ENCODE measurements at regions not wholly inside any gene's neighbourhood (a gene's known extent, or its start where the extent isn't known, plus 50 kb on each side); places are given as distances from the start of the nearest gene placed in this dataset.

DNA sequence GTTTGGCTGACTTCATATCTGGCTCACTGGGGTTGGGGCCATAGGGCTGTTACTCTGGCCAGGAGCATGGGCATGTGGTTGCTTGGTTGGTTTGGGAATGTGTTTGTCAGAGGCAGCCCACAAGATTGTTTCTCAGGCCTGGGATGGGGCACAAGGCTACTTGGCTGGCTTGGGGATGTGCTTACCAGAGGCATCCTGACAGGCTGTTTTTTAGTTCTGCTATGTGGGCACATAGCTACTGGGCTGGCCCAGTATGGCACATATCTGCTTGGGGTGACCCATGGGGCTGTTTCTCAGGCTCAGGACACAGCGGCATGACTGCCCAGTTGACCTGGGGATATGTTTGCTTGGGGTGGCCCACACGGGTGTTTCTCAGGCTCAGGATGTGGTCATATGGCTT lies 94.6 kb upstream of the PGR start:
- no peak overlapping the region for H3K56ac ChIP-seq (replicated peaks; ENCODE audit: insufficient read length, low read depth, low read length)
- H3K4me1 ChIP-seq (replicated peaks in 1 of 4; ENCODE audit: control insufficient read depth in 3 of 4, insufficient read depth in 4 of 4, low read length in 3 of 4), result no peaks in the 10 kb centered on the region
- H3K23ac ChIP-seq (ENCODE audit: insufficient read length), result no peak overlapping the region
- H3K4me3 ChIP-seq (ENCODE audit: extremely low read depth in 1 of 4, insufficient read depth in 2 of 4, low read depth in 3 of 4, low read length in 4 of 4), result no peak overlapping the region
- H2BK5ac ChIP-seq (ENCODE audit: low read depth, low read length), result no peak overlapping the region
- no peaks in the 10 kb centered on the region for H3K27me3 ChIP-seq (replicated peaks in 1 of 4; ENCODE audit: control insufficient read depth in 3 of 4, extremely low read depth in 1 of 4, insufficient read depth in 3 of 4, low read length in 3 of 4)
- H2AK5ac ChIP-seq (ENCODE audit: low read depth, low read length), result no peak overlapping the region
- H2BK15ac ChIP-seq (ENCODE audit: low read length), result no peak overlapping the region
- DNase-seq (ENCODE audit: low read depth in 1 of 2, low spot score in 2 of 2) (no peak), FAIRE-seq (no peak)
- no peak overlapping the region for H3K27ac ChIP-seq (ENCODE audit: low read depth, low read length)
- no peak overlapping the region for H3K4ac ChIP-seq (replicated peaks; ENCODE audit: insufficient read length, low read depth, low read length)
- H3K79me1 ChIP-seq (ENCODE audit: low read depth, low read length), result no peaks in the 10 kb centered on the region
- no peak overlapping the region for H4K5ac ChIP-seq (ENCODE audit: insufficient read length, low read depth, low read length)
- H4K8ac ChIP-seq (ENCODE audit: extremely low read depth, insufficient read depth, low read length), result no peak overlapping the region
- H3K79me2 ChIP-seq (ENCODE audit: control insufficient read depth in 1 of 2, insufficient read depth in 2 of 2, low read length in 2 of 2), result no peaks in the 10 kb centered on the region
- no peak overlapping the region for H3K14ac ChIP-seq (ENCODE audit: insufficient read length)
- H2BK20ac ChIP-seq (ENCODE audit: low read length), result no peak overlapping the region
- H4K20me1 ChIP-seq (replicated peaks in 1 of 2; ENCODE audit: control insufficient read depth in 1 of 2, insufficient read depth in 2 of 2, low read length in 2 of 2), result no peaks in the 10 kb centered on the region
- no peak overlapping the region for H2AFZ ChIP-seq (ENCODE audit: low read length)
- 95% methylated on average over 2 of the region's 2 CpGs; no CpG with 5 or more reads in 1 of the 2 experiments for WGBS, 2 experiments (ENCODE audit: extremely low coverage in 1 of 2, insufficient coverage in 1 of 2, insufficient read length in 1 of 2, insufficient replicate concordance in 2 of 2, low coverage in 1 of 2, low lambda C conversion rate in 2 of 2, missing lambda C conversion rate in 1 of 2)
- H2BK12ac ChIP-seq (ENCODE audit: low read depth, low read length), result no peak overlapping the region
- no peaks in the 10 kb centered on the region for H3K23me2 ChIP-seq (ENCODE audit: low read depth, low read length)
- H2BK120ac ChIP-seq (replicated peaks; ENCODE audit: low read depth, low read length), result no peak overlapping the region
- POLR2A ChIA-PET (ENCODE audit: partially characterized antibody), result no interaction called here
- H3K36me3 ChIP-seq (ENCODE audit: control insufficient read depth in 2 of 4, insufficient read depth in 4 of 4, low read length in 3 of 4), result no peaks in the 10 kb centered on the region
- CTCF ChIA-PET (ENCODE audit: partially characterized antibody), result no interaction called here
- H3K4me2 ChIP-seq (ENCODE audit: insufficient read depth in 1 of 2, low read depth in 2 of 2, low read length in 2 of 2), result no peak overlapping the region
- H3K18ac ChIP-seq (ENCODE audit: extremely low read depth, low read length), result no peak overlapping the region
- peaks cover 2 to 4% of the 10 kb centered on the region in 2 experiments; a peak in 2 of 4 replicates for H3K9me3 ChIP-seq (ENCODE audit: insufficient read depth in 2 of 2, low read depth in 1 of 2, low read length in 1 of 2)
- H4K91ac ChIP-seq (replicated peaks; ENCODE audit: insufficient read length, low read length), result no peak overlapping the region
- H3K9ac ChIP-seq (replicated peaks in 1 of 4; ENCODE audit: extremely low read depth in 1 of 4, low read depth in 3 of 4, low read length in 3 of 4), result no peak overlapping the region
- TF ChIP-seq HDAC2 (IDR thresholded peaks at IDR 0.05; ENCODE audit: borderline replicate concordance in 1 of 2, low read depth in 2 of 2, low read length in 2 of 2) (no peak), RFX5 (IDR thresholded peaks at IDR 0.05; ENCODE audit: borderline replicate concordance, low read depth, low read length) (no peak), GTF2F1 (IDR thresholded peaks at IDR 0.05; ENCODE audit: borderline replicate concordance, low read depth, low read length) (no peak), CTBP2 (IDR thresholded peaks at IDR 0.05; ENCODE audit: borderline replicate concordance, insufficient read depth, insufficient read length, low read length) (no peak), CHD1 (IDR thresholded peaks at IDR 0.05; ENCODE audit: low read depth, low read length) (no peak), KDM5A (IDR thresholded peaks at IDR 0.05; ENCODE audit: low read length) (no peak), CBX8 (IDR thresholded peaks at IDR 0.05; ENCODE audit: borderline replicate concordance, low read depth, low read length) (no peak), TAF1 (IDR thresholded peaks at IDR 0.05; ENCODE audit: low read depth, low read length) (no peak), SIRT6 (IDR thresholded peaks at IDR 0.05; ENCODE audit: low read length) (no peak), RAD21 (IDR thresholded peaks at IDR 0.05 in 1 of 2, conservative IDR thresholded peaks at IDR 0.05 in 1 of 2; ENCODE audit: low read depth in 2 of 2, low read length in 2 of 2) (no peak), SP4 (IDR thresholded peaks at IDR 0.05; ENCODE audit: low read length) (no peak)
- TF ChIP-seq, protein P1, sequence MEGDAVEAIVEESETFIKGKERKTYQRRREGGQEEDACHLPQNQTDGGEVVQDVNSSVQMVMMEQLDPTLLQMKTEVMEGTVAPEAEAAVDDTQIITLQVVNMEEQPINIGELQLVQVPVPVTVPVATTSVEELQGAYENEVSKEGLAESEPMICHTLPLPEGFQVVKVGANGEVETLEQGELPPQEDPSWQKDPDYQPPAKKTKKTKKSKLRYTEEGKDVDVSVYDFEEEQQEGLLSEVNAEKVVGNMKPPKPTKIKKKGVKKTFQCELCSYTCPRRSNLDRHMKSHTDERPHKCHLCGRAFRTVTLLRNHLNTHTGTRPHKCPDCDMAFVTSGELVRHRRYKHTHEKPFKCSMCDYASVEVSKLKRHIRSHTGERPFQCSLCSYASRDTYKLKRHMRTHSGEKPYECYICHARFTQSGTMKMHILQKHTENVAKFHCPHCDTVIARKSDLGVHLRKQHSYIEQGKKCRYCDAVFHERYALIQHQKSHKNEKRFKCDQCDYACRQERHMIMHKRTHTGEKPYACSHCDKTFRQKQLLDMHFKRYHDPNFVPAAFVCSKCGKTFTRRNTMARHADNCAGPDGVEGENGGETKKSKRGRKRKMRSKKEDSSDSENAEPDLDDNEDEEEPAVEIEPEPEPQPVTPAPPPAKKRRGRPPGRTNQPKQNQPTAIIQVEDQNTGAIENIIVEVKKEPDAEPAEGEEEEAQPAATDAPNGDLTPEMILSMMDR (IDR thresholded peaks at IDR 0.05; ENCODE audit: control extremely low read depth in 1 of 3, insufficient read depth in 1 of 3, low read depth in 1 of 3, low read length in 3 of 3), result no peak
